Neuronal stem cell (in vitro differentiated cells): ENCODE measurements at regions not wholly inside any gene's neighbourhood (a gene's known extent, or its start where the extent isn't known, plus 50 kb on each side); places are given as distances from the start of the nearest gene placed in this dataset.

Experiments used
- DNase-seq: peaks from one replicate; pipeline ENCODE4 v3.0.0-alpha.2; 2013; ENCODE audit warnings: low spot score
- H2AFZ ChIP-seq: one replicate; pipeline ENCODE4 v1.6.1; 2013; ENCODE audit warnings: mild to moderate bottlenecking, low read length, inconsistent platforms
- H2AK5ac ChIP-seq: 2 replicates; pipeline ENCODE4 v1.6.1; 2013; ENCODE audit warnings: low read depth, mild to moderate bottlenecking, inconsistent platforms, low read length, moderate library complexity, mixed read lengths
- H2BK120ac ChIP-seq: 2 replicates; pipeline ENCODE4 v1.6.1; 2013; ENCODE audit warnings: low read depth, mild to moderate bottlenecking, inconsistent platforms, low read length, moderate library complexity, mixed read lengths
- H2BK12ac ChIP-seq: one replicate; pipeline ENCODE4 v1.6.1; 2013; ENCODE audit warnings: low read length, inconsistent platforms
- H2BK15ac ChIP-seq: 2 replicates; pipeline ENCODE4 v1.6.1; 2013; ENCODE audit warnings: mild to moderate bottlenecking, low read length, inconsistent platforms, mixed read lengths
- H2BK5ac ChIP-seq: one replicate; pipeline ENCODE4 v1.6.1; 2013; ENCODE audit warnings: inconsistent platforms, mild to moderate bottlenecking, low read length, moderate library complexity
- H3K14ac ChIP-seq: one replicate; pipeline ENCODE4 v1.6.1; 2013; ENCODE audit warnings: low read length, inconsistent platforms
- H3K18ac ChIP-seq: 2 replicates; pipeline ENCODE4 v1.6.1; 2013; ENCODE audit warnings: low read length, inconsistent platforms
- H3K23ac ChIP-seq: 2 replicates; pipeline ENCODE4 v1.6.1; 2013; ENCODE audit warnings: low read depth, mild to moderate bottlenecking, mixed read lengths, low read length, inconsistent platforms; ENCODE audit not compliant: poor library complexity
- H3K27ac ChIP-seq: replicated peaks from 3 replicates; pipeline ENCODE4 v1.5.1; 2013; ENCODE audit warnings: low read length, inconsistent platforms
- H3K27me3 ChIP-seq, 3 experiments: 2 replicates each; pipeline ENCODE4 v1.6.1; 2013; ENCODE audit warnings: low read length in 3 of 3, mild to moderate bottlenecking in 2 of 3, inconsistent platforms in 1 of 3, low read depth in 1 of 3, mixed read lengths in 1 of 3, moderate library complexity in 1 of 3; ENCODE audit not compliant: control insufficient read depth in 3 of 3, insufficient read depth in 3 of 3
- H3K36me3 ChIP-seq, 2 donors: replicated peaks in 1 of 2; 2 replicates each; pipeline ENCODE4 v1.6.1; 2013; ENCODE audit warnings: low read length in 2 of 2; ENCODE audit not compliant: control insufficient read depth in 2 of 2, insufficient read depth in 2 of 2
- H3K4ac ChIP-seq: 2 replicates; pipeline ENCODE4 v1.6.1; 2013; ENCODE audit warnings: inconsistent platforms, mild to moderate bottlenecking, low read length, moderate library complexity
- H3K4me1 ChIP-seq, 2 donors: 1 replicate in 1 of 2; 2 replicates in 1 of 2; pipeline ENCODE4 v1.6.1; 2013; ENCODE audit warnings: low read length in 2 of 2, low read depth in 1 of 2; ENCODE audit not compliant: control insufficient read depth in 2 of 2, insufficient read depth in 1 of 2
- H3K4me2 ChIP-seq: one replicate; pipeline ENCODE4 v1.6.1; 2013; ENCODE audit warnings: mild to moderate bottlenecking, low read length, inconsistent platforms; ENCODE audit not compliant: insufficient read depth, poor library complexity, severe bottlenecking
- H3K4me3 ChIP-seq, 2 donors: 2 replicates each; pipeline ENCODE4 v1.5.1; 2013; ENCODE audit warnings: low read length in 2 of 2, mild to moderate bottlenecking in 2 of 2, inconsistent platforms in 1 of 2, moderate library complexity in 1 of 2
- H3K79me1 ChIP-seq: one replicate; pipeline ENCODE4 v1.6.1; 2013; ENCODE audit warnings: low read depth, mild to moderate bottlenecking, inconsistent platforms, low read length, moderate library complexity
- H3K9ac ChIP-seq: one replicate; pipeline ENCODE4 v1.6.1; 2013; ENCODE audit warnings: mild to moderate bottlenecking, low read depth, low read length, inconsistent platforms; ENCODE audit not compliant: poor library complexity
- H3K9me3 ChIP-seq, 2 donors: replicated peaks in 1 of 2; 2 replicates each; pipeline versions ENCODE3 to v1.6.1; 2013; ENCODE audit warnings: low read length in 2 of 2, mild to moderate bottlenecking in 2 of 2, inconsistent platforms in 1 of 2, low read depth in 1 of 2, mixed read lengths in 1 of 2, moderate library complexity in 1 of 2; ENCODE audit not compliant: control insufficient read depth in 2 of 2, insufficient read depth in 1 of 2
- H4K8ac ChIP-seq: one replicate; pipeline ENCODE4 v1.6.1; 2013; ENCODE audit warnings: low read depth, mild to moderate bottlenecking, inconsistent platforms, low read length, moderate library complexity
- H4K91ac ChIP-seq: one replicate; pipeline ENCODE4 v1.6.1; 2013; ENCODE audit warnings: low read length, low read depth, mild to moderate bottlenecking, inconsistent platforms; ENCODE audit not compliant: poor library complexity
- whole genome bisulfite sequencing, 2 donors: extraction: QIAGEN DNeasy Blood & Tissue Kit; methylation state at CpG; one replicate each; pipeline ENCODE4 v1.1.7; 2013; ENCODE audit warnings: missing lambda C conversion rate in 2 of 2, mixed read lengths in 1 of 2; ENCODE audit not compliant: insufficient read length in 2 of 2, insufficient replicate concordance in 1 of 2; ENCODE audit errors: extremely low coverage in 2 of 2; 5-methylcytosine and 5-hydroxymethylcytosine counted together

DNA sequence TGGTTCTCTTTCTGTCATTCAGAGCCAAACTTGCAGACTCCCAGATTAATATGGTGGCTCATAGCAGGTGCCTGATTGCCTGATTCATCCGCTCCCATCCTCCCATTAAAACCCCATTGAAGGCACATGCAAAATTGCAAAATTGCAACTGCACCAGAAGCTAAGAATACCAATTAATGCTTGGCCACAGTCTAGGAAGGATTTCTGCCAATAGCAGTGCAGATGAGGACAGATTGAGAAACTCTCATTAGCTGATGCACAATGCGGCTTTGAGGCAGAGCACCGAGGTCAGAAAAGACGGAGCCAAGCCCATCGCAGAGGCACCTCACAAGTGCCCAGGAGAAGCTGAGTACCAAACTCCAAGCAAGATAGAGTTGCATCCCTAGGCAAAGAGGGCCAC lies 172.8 kb downstream of the ARL4C start:
- no peak for DNase-seq
- Histone ChIP-seq H3K4me1 (peaks cover 0 to 6% of the 10 kb centered on the region in 2 donors), H3K9me3 (no peaks in the 10 kb centered on the region), H3K4me3 (no peak overlapping the region), H3K4me2 (no peak overlapping the region), H3K27me3 (no peaks in the 10 kb centered on the region), H3K27ac (no peak overlapping the region), H2BK15ac (no peak overlapping the region), H2BK5ac (no peak overlapping the region), H3K4ac (no peak overlapping the region), H2BK120ac (no peak overlapping the region), H3K36me3 (no peaks in the 10 kb centered on the region), H3K14ac (no peak overlapping the region), H4K8ac (no peak overlapping the region), H3K79me1 (no peaks in the 10 kb centered on the region), H3K18ac (no peak overlapping the region), H4K91ac (no peak overlapping the region), H2BK12ac (no peak overlapping the region), H3K23ac (no peak overlapping the region), H3K9ac (no peak overlapping the region), H2AFZ (no peak overlapping the region), H2AK5ac (no peak overlapping the region)
- no CpG with 5 or more reads among the region's 5 CpGs for WGBS, 2 donors

DNA sequence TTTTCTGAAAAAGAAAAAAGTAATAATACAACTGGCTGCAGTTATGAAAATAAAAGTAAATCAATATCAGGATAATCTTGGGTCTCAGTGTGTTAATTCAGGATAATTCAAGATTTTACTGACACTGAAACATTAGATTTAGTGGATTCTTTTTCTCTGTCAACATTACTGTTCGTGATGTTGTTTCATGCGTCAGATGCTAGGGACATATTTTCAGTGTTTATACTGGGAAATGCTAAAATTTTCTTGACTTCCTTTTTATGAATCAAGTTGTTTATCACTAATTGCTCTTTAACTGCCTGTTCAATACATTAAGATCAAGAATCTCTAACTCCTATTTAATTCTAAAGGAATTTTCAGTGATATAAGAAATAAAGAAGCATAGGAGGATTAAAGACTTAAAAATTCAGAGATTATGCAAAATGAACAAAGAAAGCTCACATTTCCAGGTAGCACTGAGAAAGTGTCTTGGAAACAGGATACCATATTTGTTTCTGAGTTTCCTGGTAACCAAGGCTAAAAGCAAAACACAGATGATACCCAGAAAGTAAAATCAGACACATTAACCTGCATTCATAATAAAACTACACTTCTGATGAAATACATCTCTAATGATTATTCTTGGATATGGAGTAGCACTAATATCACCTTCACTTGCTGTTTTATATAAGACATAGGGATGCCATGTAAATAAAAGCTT lies 174.0 kb downstream of the ARL4C start:
- Histone ChIP-seq H3K4me2 (no peak overlapping the region), H3K18ac (no peak overlapping the region), H3K27ac (no peak overlapping the region), H3K9me3 (no peaks in the 10 kb centered on the region), H3K23ac (no peak overlapping the region), H2BK15ac (no peak overlapping the region), H2AFZ (no peak overlapping the region), H3K27me3 (no peaks in the 10 kb centered on the region), H4K91ac (no peak overlapping the region), H3K4me3 (no peak overlapping the region), H3K36me3 (no peaks in the 10 kb centered on the region), H3K79me1 (no peaks in the 10 kb centered on the region), H3K4me1 (peaks cover 0 to 8% of the 10 kb centered on the region in 2 donors), H4K8ac (no peak overlapping the region), H3K14ac (no peak overlapping the region), H2AK5ac (no peak overlapping the region), H3K9ac (no peak overlapping the region), H2BK12ac (no peak overlapping the region), H2BK120ac (no peak overlapping the region), H2BK5ac (no peak overlapping the region), H3K4ac (no peak overlapping the region)
- DNase-seq, result no peak
- WGBS, 2 donors, result no CpG with 5 or more reads among the region's 2 CpGs

DNA sequence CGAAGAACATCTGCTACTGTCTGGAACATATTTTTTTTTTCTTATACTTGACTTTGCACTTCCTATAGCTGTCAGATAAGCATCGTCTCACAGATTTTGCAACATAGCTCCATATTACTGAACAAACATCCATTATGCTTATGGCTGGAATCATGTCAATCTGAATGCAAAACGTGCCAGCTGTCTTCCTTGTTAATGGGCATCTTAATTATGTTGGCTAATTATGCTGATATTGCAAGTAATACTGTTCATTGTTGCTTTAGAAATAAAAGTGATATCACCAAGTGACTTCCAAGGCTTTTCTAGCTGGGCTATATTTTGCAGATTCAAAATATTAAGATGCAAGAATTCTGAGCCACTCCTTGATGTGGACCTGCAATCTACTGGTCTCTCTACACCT lies 176.8 kb downstream of the ARL4C start:
- Histone ChIP-seq H4K91ac (no peak overlapping the region), H3K4ac (no peak overlapping the region), H3K27ac (no peak overlapping the region), H3K27me3 (no peaks in the 10 kb centered on the region), H4K8ac (no peak overlapping the region), H3K4me2 (no peak overlapping the region), H3K79me1 (no peaks in the 10 kb centered on the region), H2BK5ac (no peak overlapping the region), H2AFZ (no peak overlapping the region), H3K9me3 (no peaks in the 10 kb centered on the region), H3K4me1 (peaks cover 0 to 5% of the 10 kb centered on the region in 2 donors), H2BK15ac (no peak overlapping the region), H3K23ac (no peak overlapping the region), H3K36me3 (no peaks in the 10 kb centered on the region), H3K4me3 (no peak overlapping the region), H3K14ac (no peak overlapping the region), H3K9ac (no peak overlapping the region), H2BK120ac (no peak overlapping the region), H2BK12ac (no peak overlapping the region), H2AK5ac (no peak overlapping the region), H3K18ac (no peak overlapping the region)
- no peak for DNase-seq
- WGBS, 2 donors, result no CpG with 5 or more reads among the region's 3 CpGs

DNA sequence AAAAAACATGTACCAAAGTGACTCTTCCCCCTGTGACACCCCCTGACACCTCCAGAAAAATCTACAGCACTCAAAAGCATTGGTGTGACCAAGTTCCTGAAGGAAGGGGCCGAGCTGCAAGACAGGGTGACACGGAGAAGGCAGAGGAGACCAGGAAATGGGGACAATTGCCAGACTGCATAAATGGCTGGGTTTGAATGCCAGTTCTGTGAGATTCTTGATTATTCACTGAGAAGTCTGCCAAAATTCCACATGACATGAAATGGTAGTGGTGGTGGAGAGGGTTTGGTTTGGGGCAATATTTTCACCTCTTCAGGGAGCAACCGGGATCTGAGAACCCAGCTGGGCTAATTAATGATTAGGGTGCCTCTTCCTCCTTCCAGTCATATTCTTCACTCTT lies 178.5 kb downstream of the ARL4C start:
- WGBS, 2 donors, result no CpG with 5 or more reads among the region's 3 CpGs
- H3K18ac ChIP-seq, result peak overlapping the region; percentile 49

More for the DNA sequence above, 178.5 kb downstream of the ARL4C start:
- no peaks in the 10 kb centered on the region for H3K27me3 ChIP-seq
- no peak overlapping the region for H3K9ac ChIP-seq
- no peak overlapping the region for H3K14ac ChIP-seq
- no peak overlapping the region for H4K8ac ChIP-seq
- H3K4me2 ChIP-seq, result no peak overlapping the region
- H3K27ac ChIP-seq, result no peak overlapping the region
- no peak for DNase-seq
- H2AFZ ChIP-seq, result no peak overlapping the region
- H2BK15ac ChIP-seq, result no peak overlapping the region
- H2BK120ac ChIP-seq, result no peak overlapping the region
- H3K4me3 ChIP-seq, result no peak overlapping the region
- no peak overlapping the region for H4K91ac ChIP-seq
- H2BK12ac ChIP-seq, result no peak overlapping the region
- no peak overlapping the region for H3K4ac ChIP-seq
- no peak overlapping the region for H2BK5ac ChIP-seq
- no peaks in the 10 kb centered on the region for H3K79me1 ChIP-seq
- no peak overlapping the region for H3K23ac ChIP-seq
- H3K36me3 ChIP-seq, result no peaks in the 10 kb centered on the region
- peaks cover 0 to 3% of the 10 kb centered on the region in 2 donors for H3K4me1 ChIP-seq
- no peak overlapping the region for H2AK5ac ChIP-seq
- H3K9me3 ChIP-seq, result no peaks in the 10 kb centered on the region
